Omental fat pad (tissue), 3 donors: ENCODE measurements at regions not wholly inside any gene's neighbourhood (a gene's known extent, or its start where the extent isn't known, plus 50 kb on each side); places are given as distances from the start of the nearest gene placed in this dataset.

ENCODE experiments used
- ATAC-seq: fragments of 150-250 bp; one replicate; pipeline ENCODE4 v1.9.1; 2016; ENCODE audit warnings: mild to moderate bottlenecking, moderate library complexity; ENCODE audit not compliant: low FRiP score
- DNase-seq: peaks from one replicate; pipeline ENCODE4 v3.0.0-alpha.2; 2019; ENCODE audit warnings: low spot score
- TF ChIP-seq, protein P1 (sequence below), 3 donors: fragments of 450-650 bp; IDR thresholded peaks; one replicate each; pipeline ENCODE4 v1.5.1; 2016 to 2017; ENCODE audit warnings: antibody characterized with exemption in 3 of 3, mild to moderate bottlenecking in 3 of 3, moderate library complexity in 2 of 3

- TF ChIP-seq, protein P1, sequence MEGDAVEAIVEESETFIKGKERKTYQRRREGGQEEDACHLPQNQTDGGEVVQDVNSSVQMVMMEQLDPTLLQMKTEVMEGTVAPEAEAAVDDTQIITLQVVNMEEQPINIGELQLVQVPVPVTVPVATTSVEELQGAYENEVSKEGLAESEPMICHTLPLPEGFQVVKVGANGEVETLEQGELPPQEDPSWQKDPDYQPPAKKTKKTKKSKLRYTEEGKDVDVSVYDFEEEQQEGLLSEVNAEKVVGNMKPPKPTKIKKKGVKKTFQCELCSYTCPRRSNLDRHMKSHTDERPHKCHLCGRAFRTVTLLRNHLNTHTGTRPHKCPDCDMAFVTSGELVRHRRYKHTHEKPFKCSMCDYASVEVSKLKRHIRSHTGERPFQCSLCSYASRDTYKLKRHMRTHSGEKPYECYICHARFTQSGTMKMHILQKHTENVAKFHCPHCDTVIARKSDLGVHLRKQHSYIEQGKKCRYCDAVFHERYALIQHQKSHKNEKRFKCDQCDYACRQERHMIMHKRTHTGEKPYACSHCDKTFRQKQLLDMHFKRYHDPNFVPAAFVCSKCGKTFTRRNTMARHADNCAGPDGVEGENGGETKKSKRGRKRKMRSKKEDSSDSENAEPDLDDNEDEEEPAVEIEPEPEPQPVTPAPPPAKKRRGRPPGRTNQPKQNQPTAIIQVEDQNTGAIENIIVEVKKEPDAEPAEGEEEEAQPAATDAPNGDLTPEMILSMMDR (IDR thresholded peaks at IDR 0.05), result no peak
- ATAC-seq (no peak), DNase-seq (no peak)
These were observed 217.6 kb upstream of the THUMPD2 start for GRCh38 chr2:39996653-39997080.

GRCh38 chr2:39995005-39995737, 216.1 kb upstream of the THUMPD2 start:
- TF ChIP-seq, protein P1 (IDR thresholded peaks at IDR 0.05), result no peak
- DNase-seq (no peak), ATAC-seq (no peak)

- ATAC-seq, result no peak
- TF ChIP-seq, protein P1 (IDR thresholded peaks at IDR 0.05), result no peak
- no peak for DNase-seq
These were observed 215.1 kb upstream of the THUMPD2 start for GRCh38 chr2:39994151-39994550.

GRCh38 chr2:39991298-39991697, 212.2 kb upstream of the THUMPD2 start:
- TF ChIP-seq, protein P1 (IDR thresholded peaks at IDR 0.05), result no peak
- ATAC-seq, result no peak
- no peak for DNase-seq

DNA sequence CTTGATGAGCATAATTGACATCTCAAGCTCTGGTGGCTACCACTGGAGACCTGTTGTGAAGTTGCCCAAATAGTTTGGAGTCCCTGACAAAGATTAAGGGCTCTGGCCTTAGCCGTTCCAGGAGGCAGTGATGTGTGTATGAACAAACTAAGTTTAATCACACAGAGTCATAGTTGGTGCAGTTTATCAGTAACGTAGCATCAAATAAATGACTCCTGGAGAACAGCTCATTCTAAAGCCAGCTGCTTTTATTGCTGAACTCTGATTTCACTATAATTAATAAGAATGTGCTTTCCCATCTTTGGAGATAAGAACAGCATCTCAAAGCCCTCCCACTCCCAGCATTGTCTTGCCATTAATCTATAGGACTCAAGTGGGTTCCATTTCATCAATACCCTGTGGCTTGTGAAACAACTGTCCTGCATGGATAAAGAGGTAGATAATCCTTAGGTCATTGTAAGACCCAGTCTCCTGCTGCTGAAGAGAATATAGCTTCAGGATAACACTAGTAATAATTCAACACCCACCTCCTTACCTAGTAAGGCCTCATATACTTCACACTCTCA, 211.4 kb upstream of the THUMPD2 start:
- TF ChIP-seq, protein P1 (IDR thresholded peaks at IDR 0.05), result no peak
- no peak for ATAC-seq
- DNase-seq, result no peak

- no peak for ATAC-seq
- TF ChIP-seq, protein P1 (IDR thresholded peaks at IDR 0.05), result no peak
These were observed 210.8 kb upstream of the THUMPD2 start for GRCh38 chr2:39989888-39990287.

DNA sequence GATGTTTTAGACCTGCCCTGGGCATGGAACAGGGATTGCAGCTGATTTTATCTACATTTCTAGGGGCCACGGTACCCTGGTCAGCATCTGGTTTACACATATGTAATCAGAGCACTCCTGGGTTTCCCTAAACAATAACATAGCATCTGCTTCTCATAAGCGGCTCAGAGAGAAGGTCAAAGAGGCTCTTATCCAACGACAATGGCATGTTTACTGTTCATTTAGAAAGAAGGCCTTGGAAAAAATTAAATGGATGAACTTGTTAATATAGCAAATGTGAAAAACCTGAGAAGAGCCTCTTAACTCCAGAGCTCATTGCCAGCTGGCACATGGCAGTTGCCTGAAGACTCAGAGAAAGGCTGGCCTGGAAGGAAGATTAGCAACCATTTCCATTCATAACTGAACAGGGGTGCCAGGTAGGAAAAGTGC, 202.8 kb upstream of the THUMPD2 start:
- no peak for ATAC-seq
- TF ChIP-seq, protein P1 (IDR thresholded peaks at IDR 0.05), result no peak
- DNase-seq, result no peak

More at GRCh38 chr2:39989888-39990287, 210.8 kb upstream of the THUMPD2 start:
- no peak for DNase-seq
